RWPE2 (cell line): ENCODE measurements at regions not wholly inside any gene's neighbourhood (a gene's known extent, or its start where the extent isn't known, plus 50 kb on each side); places are given as distances from the start of the nearest gene placed in this dataset.

Experiments used
- ATAC-seq: fragments of 200-7000 bp; cut with Tn5 transposase; 3 replicates; pipeline ENCODE4 v1.9.1; 2021; ENCODE audit warnings: low read depth
- DNase-seq: peaks from one replicate; pipeline ENCODE4 v3.0.0-alpha.2; 2020; ENCODE audit warnings: low spot score
- H3K27ac ChIP-seq: fragments of 450-650 bp; 2 replicates; pipeline ENCODE4 v1.5.1; 2017; ENCODE audit warnings: mild to moderate bottlenecking; ENCODE audit not compliant: poor library complexity, severe bottlenecking
- H3K27me3 ChIP-seq: fragments of 250-450 bp; sonication (Bioruptor Pico); 2 replicates; pipeline ENCODE4 v1.5.1; 2021; ENCODE audit warnings: mild to moderate bottlenecking, moderate library complexity; ENCODE audit not compliant: insufficient read depth, poor library complexity, severe bottlenecking
- H3K36me3 ChIP-seq: fragments of 250-450 bp; sonication (Bioruptor Pico); 2 replicates; pipeline ENCODE4 v1.5.1; 2020; ENCODE audit warnings: low read depth, mild to moderate bottlenecking, moderate library complexity
- H3K4me1 ChIP-seq: fragments of 250-450 bp; sonication (Bioruptor Pico); 2 replicates; pipeline ENCODE4 v1.5.1; 2021; ENCODE audit warnings: mild to moderate bottlenecking, moderate library complexity; ENCODE audit not compliant: insufficient read depth, poor library complexity, severe bottlenecking
- H3K4me3 ChIP-seq: fragments of 250-450 bp; sonication (Bioruptor Pico); 2 replicates; pipeline ENCODE4 v1.5.1; 2021; ENCODE audit warnings: mild to moderate bottlenecking, moderate library complexity; ENCODE audit not compliant: severe bottlenecking
- H3K9me3 ChIP-seq: fragments of 250-450 bp; sonication (Bioruptor Pico); 2 replicates; pipeline ENCODE4 v1.5.1; 2021; ENCODE audit warnings: mild to moderate bottlenecking, moderate library complexity; ENCODE audit not compliant: severe bottlenecking
- CTCF ChIP-seq: fragments of 450-650 bp; IDR thresholded peaks from one replicate; pipeline ENCODE4 v1.5.1; 2017; ENCODE audit warnings: mild to moderate bottlenecking, moderate library complexity; ENCODE audit not compliant: poor library complexity, severe bottlenecking

- H3K36me3 ChIP-seq = no peaks in the 10 kb centered on the region
- DNase-seq (no peak), ATAC-seq (no peak)
- no peak overlapping the region for H3K4me3 ChIP-seq
- no peaks in the 10 kb centered on the region for H3K9me3 ChIP-seq
- no peaks in the 10 kb centered on the region for H3K27me3 ChIP-seq
- TF ChIP-seq CTCF = no peak
- H3K27ac ChIP-seq = no peak overlapping the region
- H3K4me1 ChIP-seq = no peaks in the 10 kb centered on the region
Observed at GRCh38 chr5:124866355-124867136, 120.1 kb upstream of the ZNF608 start.

- ATAC-seq = no peak
- no peaks in the 10 kb centered on the region for H3K27me3 ChIP-seq
Observed at GRCh38 chr5:124867137-124867704, 120.8 kb upstream of the ZNF608 start.

GRCh38 chr5:124868676-124869075 lies 122.2 kb upstream of the ZNF608 start:
- Histone ChIP-seq H3K9me3 (no peaks in the 10 kb centered on the region), H3K36me3 (no peaks in the 10 kb centered on the region), H3K4me1 (no peaks in the 10 kb centered on the region), H3K27ac (no peak overlapping the region), H3K4me3 (no peak overlapping the region), H3K27me3 (no peaks in the 10 kb centered on the region)
- DNase-seq = no peak
- no peak for ATAC-seq
- TF ChIP-seq CTCF = no peak

More at GRCh38 chr5:124867137-124867704, 120.8 kb upstream of the ZNF608 start:
- Histone ChIP-seq H3K9me3 (no peaks in the 10 kb centered on the region), H3K4me1 (no peaks in the 10 kb centered on the region), H3K27ac (no peak overlapping the region), H3K4me3 (no peak overlapping the region), H3K36me3 (no peaks in the 10 kb centered on the region)
- DNase-seq = no peak
- no peak for TF ChIP-seq CTCF

- no peaks in the 10 kb centered on the region for H3K9me3 ChIP-seq
- no peak for ATAC-seq
- no peak for TF ChIP-seq CTCF
- no peaks in the 10 kb centered on the region for H3K36me3 ChIP-seq
- no peak overlapping the region for H3K4me3 ChIP-seq
- H3K4me1 ChIP-seq = no peaks in the 10 kb centered on the region
- no peaks in the 10 kb centered on the region for H3K27me3 ChIP-seq
- no peak for DNase-seq
- no peak overlapping the region for H3K27ac ChIP-seq
Observed at GRCh38 chr5:124869426-124870033, 123.1 kb upstream of the ZNF608 start.
